Central memory CD4-positive, alpha-beta T cell (primary cell): ENCODE measurements at regions not wholly inside any gene's neighbourhood (a gene's known extent, or its start where the extent isn't known, plus 50 kb on each side); places are given as distances from the start of the nearest gene placed in this dataset.

ENCODE experiments used
- DNase-seq: peaks from one replicate; pipeline ENCODE4 v3.0.0; 2022

- no peak for DNase-seq
Observed at GRCh38 chr2:120902592-120902991, 166.9 kb downstream of the GLI2 start.

DNA sequence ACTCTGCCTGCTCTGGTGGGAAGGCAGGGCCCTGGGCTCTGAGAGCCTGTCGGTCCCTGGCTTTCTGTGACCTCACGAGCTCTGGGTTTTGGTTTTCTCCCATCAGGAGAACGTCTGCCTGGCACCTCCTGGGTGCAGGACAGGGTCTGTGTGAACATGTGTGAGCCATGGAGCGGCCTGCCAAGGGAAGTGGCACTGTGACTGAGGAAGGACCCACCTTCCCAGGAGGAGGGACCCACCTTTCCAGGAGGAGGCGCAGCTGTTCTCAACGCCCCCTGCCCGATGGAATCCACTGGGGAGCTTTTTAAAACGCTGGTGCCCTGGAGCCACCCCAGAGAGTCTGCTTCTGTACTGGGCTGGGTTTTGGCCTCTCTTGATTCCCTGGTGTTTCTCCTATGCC, 168.7 kb downstream of the GLI2 start:
- no peak for DNase-seq

DNA sequence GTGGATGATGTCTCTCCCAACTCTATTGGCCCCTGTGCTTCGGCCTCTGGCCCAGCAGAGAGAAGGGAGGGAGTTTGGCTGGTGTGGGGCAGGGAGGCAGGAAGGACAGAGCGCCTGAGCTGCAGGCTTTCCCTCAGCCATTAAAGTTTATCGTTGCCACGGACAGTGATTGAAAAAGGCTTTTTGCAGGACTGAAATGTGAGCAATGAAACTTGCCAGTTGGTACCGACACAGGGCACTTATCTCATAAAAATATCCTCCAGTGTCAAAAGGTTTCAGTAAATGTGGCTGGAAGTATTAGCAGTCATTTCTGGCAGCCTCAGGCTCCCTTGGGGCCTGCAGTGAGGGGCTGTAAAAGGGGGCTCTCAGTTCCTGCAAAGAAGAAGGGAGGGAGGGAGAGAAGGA, 169.2 kb downstream of the GLI2 start:
- no peak for DNase-seq

DNA sequence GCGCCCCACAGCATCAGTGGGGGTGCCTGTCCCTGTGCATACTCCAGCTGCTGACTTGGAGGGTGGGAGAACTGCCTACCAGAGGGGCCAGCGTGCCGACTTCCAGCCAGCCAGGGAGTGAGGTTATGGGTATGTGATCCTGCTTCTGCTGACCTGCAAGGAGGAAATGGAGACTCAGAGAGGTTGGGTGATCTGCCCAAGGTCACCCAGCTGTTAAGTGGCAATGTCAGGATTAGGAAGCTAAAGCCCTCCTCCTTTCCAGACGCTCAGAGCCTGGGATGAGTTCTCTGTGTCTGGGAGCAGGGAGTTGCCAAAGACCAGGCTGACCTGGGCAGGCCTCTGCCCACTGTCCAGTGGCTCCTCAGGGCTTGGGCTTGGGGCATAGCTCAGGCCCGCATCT, 169.6 kb downstream of the GLI2 start:
- DNase-seq, result no peak

DNA sequence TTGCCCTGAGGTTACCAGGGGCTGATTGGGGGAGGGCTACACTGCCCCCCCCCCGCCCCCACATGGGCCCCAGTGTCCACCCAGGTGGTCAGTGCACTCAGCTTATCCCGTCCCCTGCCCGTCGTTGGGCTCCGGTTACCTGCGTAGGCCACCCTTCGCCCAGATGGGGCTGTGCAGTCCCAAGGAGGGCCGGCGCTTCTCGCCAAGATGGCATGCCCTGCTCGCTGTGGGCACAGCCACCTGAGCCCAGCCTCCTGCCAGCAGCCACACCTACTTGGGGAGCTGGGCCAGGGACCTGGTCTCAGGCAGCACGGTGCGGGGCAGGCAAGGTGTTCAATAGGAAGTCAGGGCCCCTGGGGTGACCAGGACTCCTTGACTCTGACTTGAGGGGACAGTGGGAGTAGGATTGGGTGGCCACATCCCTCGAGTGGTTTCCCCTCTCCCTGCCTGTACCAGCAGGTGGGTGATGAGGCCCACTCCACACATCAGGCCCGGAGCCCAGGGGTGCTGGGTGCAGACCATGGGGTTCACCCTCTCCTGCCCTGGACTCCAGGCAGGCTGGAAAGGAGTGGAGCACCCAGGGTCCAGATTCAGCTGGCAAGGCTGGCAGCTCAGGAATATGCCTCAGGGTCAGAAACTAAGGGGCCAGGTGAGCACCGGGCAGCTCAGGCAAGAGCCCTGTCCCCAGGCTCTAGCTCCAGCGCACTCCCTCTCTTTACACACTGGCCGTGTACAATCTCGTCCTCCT, 170.3 kb downstream of the GLI2 start:
- DNase-seq, result no peak

DNA sequence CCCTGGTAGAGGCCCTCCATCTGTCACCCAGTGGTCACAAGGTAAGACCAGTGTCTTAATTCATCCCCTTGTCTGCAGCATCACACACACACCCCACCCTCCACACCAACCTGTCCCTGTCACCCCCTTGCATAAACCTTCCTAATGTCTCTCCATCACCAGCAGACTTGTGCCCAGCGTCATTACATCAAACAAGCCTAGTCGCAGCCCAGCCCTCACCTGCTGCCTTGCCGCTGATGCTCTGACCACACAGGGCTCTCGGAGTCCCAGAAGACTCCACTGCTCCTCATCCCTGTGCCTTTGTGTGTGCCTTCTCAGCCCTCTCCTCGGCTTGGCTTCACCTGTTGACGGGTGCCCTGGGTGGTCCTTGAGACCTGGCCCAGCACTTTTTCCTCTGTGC, 171.2 kb downstream of the GLI2 start:
- DNase-seq, result no peak

- DNase-seq, result no peak
Observed at GRCh38 chr2:120907822-120908221, 172.2 kb downstream of the GLI2 start.

- no peak for DNase-seq
Observed at GRCh38 chr2:120908314-120908975, 172.8 kb downstream of the GLI2 start.

- DNase-seq, result no peak
Observed at GRCh38 chr2:120909102-120909501, 173.4 kb downstream of the GLI2 start.

DNA sequence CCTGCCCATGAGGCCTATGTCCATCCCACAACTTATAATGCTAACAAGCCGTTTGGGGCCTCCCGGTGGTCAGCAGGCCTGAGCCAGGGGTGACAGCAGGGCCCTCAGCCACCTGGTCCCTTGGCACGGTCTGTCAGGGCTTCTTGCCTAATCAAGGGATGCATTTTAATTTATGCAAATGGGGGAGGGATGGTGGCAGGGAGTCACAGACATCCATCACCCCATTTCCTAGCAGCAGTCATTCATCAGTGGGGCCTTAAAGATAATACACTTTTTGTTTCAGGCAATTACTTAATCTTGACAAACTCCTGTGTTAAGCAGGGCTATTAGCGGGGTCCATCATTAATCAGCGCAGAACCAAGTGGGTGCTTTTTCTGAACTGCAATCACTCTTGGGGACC, 174.5 kb downstream of the GLI2 start:
- DNase-seq, result no peak

GRCh38 chr2:120910956-120911951, 175.6 kb downstream of the GLI2 start:
- no peak for DNase-seq

- DNase-seq, result no peak
Observed at GRCh38 chr2:120912101-120912985, 176.7 kb downstream of the GLI2 start.

DNA sequence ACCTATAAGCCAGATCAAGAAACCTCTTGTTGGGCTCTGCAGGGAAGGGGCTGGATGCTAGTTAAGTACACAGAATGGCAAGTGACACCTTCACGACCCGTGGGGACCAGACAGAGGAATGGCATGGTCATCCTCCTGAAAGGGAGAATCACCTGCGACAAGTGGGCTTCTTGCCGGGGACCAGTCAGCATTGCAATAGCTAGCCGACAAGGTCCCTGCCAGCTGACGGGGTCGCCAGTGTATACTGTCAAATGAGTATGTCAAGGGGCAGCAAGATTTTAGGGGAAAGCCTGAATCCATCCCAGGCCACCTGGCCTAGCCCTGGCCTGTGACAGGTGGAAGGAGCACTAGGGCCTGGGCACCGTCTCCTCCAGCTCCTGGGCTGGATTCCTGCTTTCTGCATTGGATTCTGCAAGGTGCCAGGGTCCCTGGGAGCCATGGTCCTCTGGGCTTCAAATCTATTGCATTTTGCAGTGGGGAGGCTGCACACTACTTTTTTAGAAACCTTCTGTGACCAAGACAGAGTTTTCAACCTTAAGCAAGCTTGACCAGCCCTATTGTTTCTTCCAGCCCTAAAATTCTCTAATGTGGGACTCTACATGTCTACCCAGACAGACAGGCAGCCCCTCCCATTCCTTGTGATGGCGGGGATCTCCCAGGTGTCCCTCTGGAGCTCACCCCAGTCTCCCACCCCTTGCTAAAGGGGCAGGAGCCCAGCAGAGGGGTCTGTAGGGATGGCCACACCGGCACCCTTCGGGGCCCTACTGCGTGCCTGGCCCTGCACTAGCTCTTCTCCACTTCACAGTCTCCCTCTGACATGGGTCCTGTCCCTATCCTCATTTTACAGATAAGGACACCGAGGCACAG, 178.5 kb downstream of the GLI2 start:
- DNase-seq, result no peak

GRCh38 chr2:120914839-120915521, 179.3 kb downstream of the GLI2 start:
- no peak for DNase-seq

- no peak for DNase-seq
Observed at GRCh38 chr2:120915670-120916069, 180.0 kb downstream of the GLI2 start.

GRCh38 chr2:120916446-120916845, 180.8 kb downstream of the GLI2 start:
- no peak for DNase-seq

GRCh38 chr2:120917886-120918285, 182.2 kb downstream of the GLI2 start:
- DNase-seq, result no peak

GRCh38 chr2:120919216-120919615, 183.5 kb downstream of the GLI2 start:
- no peak for DNase-seq

DNA sequence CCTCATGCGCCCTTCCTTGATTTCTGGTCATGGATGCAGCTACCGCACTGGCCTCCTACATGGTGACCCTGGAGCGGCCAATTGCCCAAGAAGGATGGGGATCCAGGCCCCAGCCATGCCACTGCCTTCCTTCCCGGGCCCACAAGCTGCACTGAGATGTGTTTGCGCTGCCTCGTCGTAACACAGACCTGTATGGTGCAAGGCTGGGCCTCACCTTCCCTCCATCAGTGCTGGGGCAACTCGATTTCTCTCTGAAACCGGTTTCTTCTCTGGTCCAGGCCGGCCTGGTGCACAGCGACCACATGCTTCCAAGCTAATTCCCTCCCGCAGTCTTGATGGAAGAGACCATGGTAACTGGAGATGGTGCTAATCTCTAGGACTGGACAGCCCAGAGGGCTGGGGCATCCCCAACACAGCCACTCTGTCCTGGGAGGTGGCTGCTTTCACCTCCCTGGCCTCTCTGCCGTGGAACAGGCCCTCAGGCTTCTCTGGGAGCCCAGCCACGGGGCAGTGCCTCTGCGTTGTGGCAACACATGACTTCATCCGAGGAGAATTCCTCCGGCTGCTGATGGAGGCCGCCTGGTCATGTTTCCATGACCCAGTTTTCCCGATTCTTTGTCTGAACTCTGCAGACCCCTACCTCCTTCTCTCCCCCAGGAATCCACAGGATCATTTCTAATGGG, 184.2 kb downstream of the GLI2 start:
- no peak for DNase-seq
